ENCODE measurements at regions not wholly inside any gene's neighbourhood (a gene's known extent, or its start where the extent isn't known, plus 50 kb on each side); places are given as distances from the start of the nearest gene placed in this dataset.

DNA sequence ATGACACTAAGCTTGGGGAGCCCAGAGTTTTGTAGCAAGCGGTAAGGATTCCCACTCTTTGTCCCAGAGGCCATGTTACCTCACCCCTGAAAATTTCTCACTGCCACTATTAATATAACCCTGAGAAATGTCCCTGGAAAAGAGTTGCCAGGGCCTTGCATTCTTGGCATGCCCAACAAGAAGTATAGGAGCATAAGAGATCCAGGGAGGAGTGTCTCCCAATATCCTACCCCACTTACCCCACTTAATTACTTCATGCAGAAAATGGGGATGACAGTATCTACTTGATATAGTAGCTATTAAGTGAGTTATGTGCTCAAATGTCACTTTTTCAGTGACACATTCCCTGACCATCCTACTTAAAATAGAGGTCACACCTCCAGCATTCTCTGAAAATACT lies 120.5 kb upstream of the C1GALT1C1 start:
- no peak overlapping the region for H3K4me2 ChIP-seq
- H3K27ac ChIP-seq = no peak overlapping the region
- H2AFZ ChIP-seq (ENCODE audit: low read depth) = no peak overlapping the region

DNA sequence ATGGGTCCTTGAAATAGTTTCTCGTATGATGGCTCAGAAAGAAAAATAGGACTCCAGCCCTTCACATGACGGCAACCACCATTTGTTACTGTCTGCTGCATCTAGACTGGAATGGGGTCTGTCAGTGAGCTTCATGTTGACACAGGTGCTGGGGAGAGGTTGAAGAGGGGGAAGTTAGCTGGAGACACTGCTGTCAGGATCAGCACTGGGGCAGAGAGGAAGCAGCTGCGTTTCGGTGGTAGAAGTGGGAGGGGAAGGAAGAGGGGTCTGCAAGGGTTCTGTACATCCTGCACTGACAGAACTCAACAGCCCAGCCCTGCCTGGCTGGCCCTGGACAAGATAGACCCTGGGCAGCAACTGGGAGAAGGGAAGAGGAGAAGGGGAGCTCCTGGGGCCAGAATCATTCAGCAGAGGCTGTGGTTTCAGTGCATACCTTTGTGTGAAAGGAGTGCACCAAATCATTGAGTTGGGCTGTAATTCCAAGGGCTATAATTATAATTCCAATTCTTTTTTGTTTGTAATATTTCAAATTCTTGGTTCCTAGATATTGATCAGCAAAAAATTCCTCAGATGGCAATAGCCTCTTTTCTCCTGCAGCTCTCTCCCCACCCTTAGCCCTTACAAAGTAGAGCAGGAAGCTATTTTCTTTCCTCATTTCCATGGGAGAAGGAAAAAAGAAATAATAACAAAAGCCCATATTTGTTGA lies 119.4 kb upstream of the C1GALT1C1 start:
- H3K9ac ChIP-seq = no peak overlapping the region
- peak overlapping the region; percentile 57 for H3K4me2 ChIP-seq
- H3K4me3 ChIP-seq (IDR thresholded peaks at IDR 0.05; ENCODE audit: insufficient read depth, low read depth, low read length) = no peak overlapping the region

More for the DNA sequence above, 120.5 kb upstream of the C1GALT1C1 start:
- Histone ChIP-seq H3K27me3 (ENCODE audit: insufficient read depth, low read depth) (no peaks in the 10 kb centered on the region), H4K20me1 (ENCODE audit: insufficient read depth) (no peaks in the 10 kb centered on the region), H3K4me3 (IDR thresholded peaks at IDR 0.05; ENCODE audit: insufficient read depth, low read depth, low read length) (no peak overlapping the region), H3K79me2 (ENCODE audit: insufficient read depth, low read depth) (no peaks in the 10 kb centered on the region), H3K36me3 (ENCODE audit: insufficient read depth) (no peaks in the 10 kb centered on the region), H3K4me1 (ENCODE audit: low read depth, poor library complexity, severe bottlenecking) (peaks cover 27% of the 10 kb centered on the region), H3K9ac (no peak overlapping the region)
- TF ChIP-seq, protein P1, sequence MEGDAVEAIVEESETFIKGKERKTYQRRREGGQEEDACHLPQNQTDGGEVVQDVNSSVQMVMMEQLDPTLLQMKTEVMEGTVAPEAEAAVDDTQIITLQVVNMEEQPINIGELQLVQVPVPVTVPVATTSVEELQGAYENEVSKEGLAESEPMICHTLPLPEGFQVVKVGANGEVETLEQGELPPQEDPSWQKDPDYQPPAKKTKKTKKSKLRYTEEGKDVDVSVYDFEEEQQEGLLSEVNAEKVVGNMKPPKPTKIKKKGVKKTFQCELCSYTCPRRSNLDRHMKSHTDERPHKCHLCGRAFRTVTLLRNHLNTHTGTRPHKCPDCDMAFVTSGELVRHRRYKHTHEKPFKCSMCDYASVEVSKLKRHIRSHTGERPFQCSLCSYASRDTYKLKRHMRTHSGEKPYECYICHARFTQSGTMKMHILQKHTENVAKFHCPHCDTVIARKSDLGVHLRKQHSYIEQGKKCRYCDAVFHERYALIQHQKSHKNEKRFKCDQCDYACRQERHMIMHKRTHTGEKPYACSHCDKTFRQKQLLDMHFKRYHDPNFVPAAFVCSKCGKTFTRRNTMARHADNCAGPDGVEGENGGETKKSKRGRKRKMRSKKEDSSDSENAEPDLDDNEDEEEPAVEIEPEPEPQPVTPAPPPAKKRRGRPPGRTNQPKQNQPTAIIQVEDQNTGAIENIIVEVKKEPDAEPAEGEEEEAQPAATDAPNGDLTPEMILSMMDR (conservative IDR thresholded peaks at IDR 0.05; ENCODE audit: low read depth, low read length) = no peak

GRCh38 chrX:120746153-120746552 lies 116.3 kb upstream of the C1GALT1C1 start:
- Histone ChIP-seq H3K27ac (no peak overlapping the region), H2AFZ (ENCODE audit: low read depth) (no peak overlapping the region), H3K9ac (no peak overlapping the region), H3K27me3 (ENCODE audit: insufficient read depth, low read depth) (no peaks in the 10 kb centered on the region), H4K20me1 (ENCODE audit: insufficient read depth) (no peaks in the 10 kb centered on the region), H3K36me3 (ENCODE audit: insufficient read depth) (no peaks in the 10 kb centered on the region), H3K4me1 (ENCODE audit: low read depth, poor library complexity, severe bottlenecking) (peaks cover 27% of the 10 kb centered on the region), H3K4me3 (IDR thresholded peaks at IDR 0.05; ENCODE audit: insufficient read depth, low read depth, low read length) (no peak overlapping the region), H3K79me2 (ENCODE audit: insufficient read depth, low read depth) (no peaks in the 10 kb centered on the region), H3K4me2 (no peak overlapping the region)
- TF ChIP-seq, protein P1 (conservative IDR thresholded peaks at IDR 0.05; ENCODE audit: low read depth, low read length) = no peak

More for the DNA sequence above, 119.4 kb upstream of the C1GALT1C1 start:
- H3K36me3 ChIP-seq (ENCODE audit: insufficient read depth) = no peaks in the 10 kb centered on the region
- H2AFZ ChIP-seq (ENCODE audit: low read depth) = peak overlapping the region; percentile 66; the same call in 1 of the 2 replicates
- no peaks in the 10 kb centered on the region for H4K20me1 ChIP-seq (ENCODE audit: insufficient read depth)
- TF ChIP-seq, protein P1 (conservative IDR thresholded peaks at IDR 0.05; ENCODE audit: low read depth, low read length) = no peak
- peaks cover 27% of the 10 kb centered on the region for H3K4me1 ChIP-seq (ENCODE audit: low read depth, poor library complexity, severe bottlenecking)
- H3K27ac ChIP-seq = peak overlapping the region; percentile 42; the same call in 1 of the 2 replicates
- no peaks in the 10 kb centered on the region for H3K27me3 ChIP-seq (ENCODE audit: insufficient read depth, low read depth)
- H3K79me2 ChIP-seq (ENCODE audit: insufficient read depth, low read depth) = no peaks in the 10 kb centered on the region

DNA sequence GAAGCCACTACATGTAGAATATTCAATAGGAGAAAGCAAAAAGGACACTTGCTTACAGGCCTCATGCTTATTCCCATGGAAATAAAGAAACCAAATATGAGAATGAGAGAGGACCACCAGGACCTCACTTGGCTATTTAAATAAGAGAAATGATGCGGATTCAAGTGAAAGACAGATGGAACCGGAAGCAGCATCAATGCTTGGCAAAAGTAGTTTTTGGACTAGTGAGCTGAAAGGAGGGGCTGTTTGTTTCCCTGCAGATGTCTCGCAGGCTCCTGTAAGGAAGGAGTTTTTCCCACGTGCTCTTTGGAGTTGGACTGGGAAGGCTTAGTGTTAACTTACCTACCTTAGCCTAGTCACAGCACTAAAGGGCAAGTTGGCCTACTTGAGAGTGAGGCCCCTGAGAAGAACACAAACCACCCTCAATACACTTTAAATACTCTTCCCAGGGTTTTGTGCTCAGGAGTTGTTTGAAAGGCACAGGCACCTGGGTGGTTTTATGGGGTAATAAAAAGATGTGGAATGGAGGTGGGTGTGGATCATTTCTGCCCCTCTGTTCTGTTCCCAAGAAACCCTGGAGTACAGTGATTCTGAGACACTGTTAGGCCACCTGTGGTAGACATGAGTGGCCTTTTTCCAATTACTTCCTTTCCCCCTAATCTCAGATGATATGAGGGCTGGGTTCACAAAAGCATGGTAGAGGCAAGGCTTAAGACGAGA lies 113.3 kb upstream of the C1GALT1C1 start:
- Histone ChIP-seq H3K79me2 (ENCODE audit: insufficient read depth, low read depth) (no peaks in the 10 kb centered on the region), H3K36me3 (ENCODE audit: insufficient read depth) (no peaks in the 10 kb centered on the region), H3K27me3 (ENCODE audit: insufficient read depth, low read depth) (no peaks in the 10 kb centered on the region), H4K20me1 (ENCODE audit: insufficient read depth) (no peaks in the 10 kb centered on the region), H3K4me3 (IDR thresholded peaks at IDR 0.05; ENCODE audit: insufficient read depth, low read depth, low read length) (no peak overlapping the region), H3K27ac (no peak overlapping the region), H2AFZ (ENCODE audit: low read depth) (no peak overlapping the region), H3K4me1 (ENCODE audit: low read depth, poor library complexity, severe bottlenecking) (peaks cover 14% of the 10 kb centered on the region), H3K9ac (no peak overlapping the region), H3K4me2 (no peak overlapping the region)
- TF ChIP-seq, protein P1 (conservative IDR thresholded peaks at IDR 0.05; ENCODE audit: low read depth, low read length) = no peak

Data from KMS-11 (cell line).